GM12878 (cell line): ENCODE measurements at regions not wholly inside any gene's neighbourhood (a gene's known extent, or its start where the extent isn't known, plus 50 kb on each side); places are given as distances from the start of the nearest gene placed in this dataset.
"Not testable (repeated sequence)": the region's sequence is repeated elsewhere in the genome, so short reads cannot be mapped to it uniquely, and the experiment has no call there.

Experiments used
- ATAC-seq: fragments of 200-7000 bp; cut with Tn5 transposase; 3 replicates; pipeline ENCODE4 v1.9.1; 2020; ENCODE audit warnings: mild to moderate bottlenecking, moderate library complexity
- BruUV-seq: library from RNA; stranded (reverse); fragments of 400-500 nt; replicated peaks from 2 replicates; lab custom pipeline; 2021; lab: Mats Ljungman, UMichigan
- CTCF ChIA-PET: fragments of 300-600 bp; sonication (Branson Sonifier 250); formaldehyde crosslinking; extraction: SDS; loops from one replicate; lab custom pipeline; 2021; ENCODE audit warnings: inconsistent platforms; lab: Yijun Ruan, JAX
- POLR2A ChIA-PET: fragments of 350-600 bp; formaldehyde crosslinking; extraction: SDS; loops from one replicate; lab custom pipeline; 2021; ENCODE audit warnings: inconsistent platforms; lab: Charles Lee
- RAD21 ChIA-PET: fragments of 300-600 bp; sonication (Branson Sonifier 250); formaldehyde crosslinking; loops from one replicate; lab custom pipeline; 2023; ENCODE audit warnings: antibody characterized with exemption; ENCODE audit not compliant: unreplicated experiment; lab: Charles Lee
- SMC1A ChIA-PET: fragments of 300-600 bp; sonication (Branson Sonifier 250); formaldehyde crosslinking; loops from one replicate; lab custom pipeline; 2023; ENCODE audit not compliant: unreplicated experiment, uncharacterized antibody; lab: Charles Lee
- DNase-seq: peaks from one replicate; pipeline ENCODE4 v3.0.0-alpha.2; 2011; ENCODE audit warnings: low read depth, low spot score
- FAIRE-seq: peaks from 3 replicates; lab custom pipeline; 2011; peaks lifted over from hg19 to GRCh38; lab: Jason Lieb, UNC
- H2AFZ ChIP-seq: 2 replicates; pipeline ENCODE4 v1.6.0; 2011; ENCODE audit warnings: low read depth, low read length, control low read depth; ENCODE audit not compliant: control insufficient read depth
- H3K27ac ChIP-seq: 2 replicates; pipeline ENCODE4 v1.5.1; 2011; ENCODE audit warnings: control low read depth; ENCODE audit not compliant: control insufficient read depth, insufficient read depth
- H3K27me3 ChIP-seq, 2 experiments: replicated peaks in 1 of 2; 2 replicates each; pipeline versions ENCODE4 v1.6.0 to v1.6.1; 2011; ENCODE audit warnings: low read length in 1 of 2; ENCODE audit not compliant: control insufficient read depth in 2 of 2, insufficient read depth in 2 of 2
- H3K36me3 ChIP-seq, 2 experiments: 2 replicates each; pipeline ENCODE4 v1.5.1; 2011; ENCODE audit warnings: low read length in 1 of 2; ENCODE audit not compliant: control insufficient read depth in 2 of 2, insufficient read depth in 2 of 2
- H3K4me1 ChIP-seq: 2 replicates; pipeline ENCODE4 v1.6.1; 2011; ENCODE audit warnings: mild to moderate bottlenecking, low read length, moderate library complexity, mixed read lengths; ENCODE audit not compliant: control insufficient read depth, insufficient read depth
- H3K4me2 ChIP-seq: 2 replicates; pipeline ENCODE4 v1.6.0; 2011; ENCODE audit warnings: control low read depth; ENCODE audit not compliant: control insufficient read depth, insufficient read depth
- H3K4me3 ChIP-seq: fragments of 200-600 bp; sonication (generic); 2 replicates; pipeline ENCODE4 v1.5.1; 2016
- H3K79me2 ChIP-seq: 2 replicates; pipeline ENCODE4 v1.6.0; 2011; ENCODE audit warnings: low read length; ENCODE audit not compliant: control insufficient read depth, insufficient read depth
- H3K9ac ChIP-seq: 2 replicates; pipeline ENCODE4 v1.8.0; 2011; ENCODE audit warnings: low read length, control low read depth, mixed read lengths; ENCODE audit not compliant: control insufficient read depth, insufficient read depth
- H3K9me3 ChIP-seq: replicated peaks from 3 replicates; pipeline ENCODE4 v1.5.1; 2011; ENCODE audit warnings: mild to moderate bottlenecking, low read length; ENCODE audit not compliant: control insufficient read depth, insufficient read depth
- H4K20me1 ChIP-seq: 2 replicates; pipeline ENCODE4 v1.6.0; 2011; ENCODE audit not compliant: control insufficient read depth, insufficient read depth
- CBFB ChIP-seq: IDR thresholded peaks from 2 replicates; pipeline ENCODE4 v1.6.1; 2016; ENCODE audit warnings: antibody characterized with exemption, low read depth
- CREB1 ChIP-seq: IDR thresholded peaks from 2 replicates; pipeline ENCODE4 v1.6.1; 2012; ENCODE audit warnings: low read depth, mild to moderate bottlenecking, inconsistent platforms
- CUX1 ChIP-seq: IDR thresholded peaks from 2 replicates; pipeline ENCODE4 v1.6.1; 2012; ENCODE audit warnings: improper control_type of control experiment, low read depth, low read length; ENCODE audit not compliant: insufficient replicate concordance
- GABPA ChIP-seq: IDR thresholded peaks from 2 replicates; pipeline ENCODE4 v1.6.1; 2014; ENCODE audit warnings: antibody characterized with exemption, low read depth, mild to moderate bottlenecking, inconsistent platforms
- MTA2 ChIP-seq: fragments of 450-650 bp; IDR thresholded peaks from 2 replicates; pipeline ENCODE4 v1.6.1; 2016; ENCODE audit warnings: low read depth, mild to moderate bottlenecking, moderate library complexity
- SREBF1 ChIP-seq: IDR thresholded peaks from 2 replicates; pipeline ENCODE4 v1.6.1; 2012; ENCODE audit warnings: mild to moderate bottlenecking, low read length
- TCF3 ChIP-seq: IDR thresholded peaks from 2 replicates; pipeline ENCODE4 v1.6.1; 2012; ENCODE audit warnings: low read depth, mild to moderate bottlenecking, low read length, borderline replicate concordance; ENCODE audit not compliant: insufficient read depth
- WGBS: methylation state at CpG from one replicate; pipeline ENCODE4 v1.1.6; 2016; ENCODE audit warnings: low lambda C conversion rate; ENCODE audit not compliant: insufficient replicate concordance, insufficient coverage; ENCODE audit errors: missing lambda C conversion rate; 5-methylcytosine and 5-hydroxymethylcytosine counted together
- in situ Hi-C: fragments of 300-500 bp; cut with MboI; formaldehyde crosslinking; loops from 9 replicates; pipeline ENCODE4 v1.14.3; 2018; ENCODE audit warnings: mixed read lengths
- intact Hi-C: fragments of 100-400 bp; cut with micrococcal nuclease; formaldehyde crosslinking; loops from one replicate; pipeline ENCODE4 v1.14.2; 2022; ENCODE audit not compliant: unreplicated experiment
- TF ChIP-seq, protein P1 (sequence below): IDR thresholded peaks from 2 replicates; pipeline ENCODE4 v1.6.1; 2011; ENCODE audit warnings: borderline replicate concordance, low read depth, mild to moderate bottlenecking, moderate library complexity, mixed read lengths, low read length; ENCODE audit not compliant: insufficient read depth; ENCODE audit errors: extremely low read length

- TF ChIP-seq CUX1 (no peak), SREBF1 (no peak), CREB1 (no peak), TCF3 (no peak), MTA2 (no peak), CBFB (no peak), GABPA (no peak)
- TF ChIP-seq, protein P1, sequence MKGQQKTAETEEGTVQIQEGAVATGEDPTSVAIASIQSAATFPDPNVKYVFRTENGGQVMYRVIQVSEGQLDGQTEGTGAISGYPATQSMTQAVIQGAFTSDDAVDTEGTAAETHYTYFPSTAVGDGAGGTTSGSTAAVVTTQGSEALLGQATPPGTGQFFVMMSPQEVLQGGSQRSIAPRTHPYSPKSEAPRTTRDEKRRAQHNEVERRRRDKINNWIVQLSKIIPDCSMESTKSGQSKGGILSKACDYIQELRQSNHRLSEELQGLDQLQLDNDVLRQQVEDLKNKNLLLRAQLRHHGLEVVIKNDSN: no peak
- TF ChIP-seq, all 136 proteins: peak for 0
These were observed 438.0 kb upstream of the CDH11 start (continued) for GRCh38 chr16:65559846-65560245.

GRCh38 chr16:65549689-65550088, 427.8 kb upstream of the CDH11 start:
- FAIRE-seq, intact Hi-C loops, RAD21 ChIA-PET: not testable (repeated sequence)

More at GRCh38 chr16:65549689-65550088, 427.8 kb upstream of the CDH11 start:
- H3K27ac ChIP-seq, H3K4me3 ChIP-seq, DNase-seq, SMC1A ChIA-PET, H3K9ac ChIP-seq, H4K20me1 ChIP-seq, H2AFZ ChIP-seq, H3K4me2 ChIP-seq, H3K79me2 ChIP-seq, ATAC-seq, CTCF ChIA-PET, POLR2A ChIA-PET, H3K27me3 ChIP-seq, H3K4me1 ChIP-seq, H3K36me3 ChIP-seq, H3K9me3 ChIP-seq, BruUV-seq: not testable (repeated sequence)
- in situ Hi-C loops: loop anchor here (10.0 kb wide), 1 partner anchor 65 kb away; no protein-coding TSS in a partner anchor
- WGBS: 0% methylated on average over 1 of the region's 1 CpG
